Left ventricle myocardium inferior (tissue), 1 donor: ENCODE measurements at regions not wholly inside any gene's neighbourhood (a gene's known extent, or its start where the extent isn't known, plus 50 kb on each side); places are given as distances from the start of the nearest gene placed in this dataset.

Experiments used
- DNase-seq: peaks from one replicate; pipeline ENCODE4 v3.0.0-alpha.2; 2020
- H3K27ac ChIP-seq: fragments of 200-600 bp; replicated peaks from 2 replicates; pipeline ENCODE4 v1.8.0; 2021
- H3K27me3 ChIP-seq: fragments of 200-600 bp; 2 replicates; pipeline ENCODE4 v1.8.0; 2021; ENCODE audit warnings: low read depth
- H3K36me3 ChIP-seq: fragments of 200-600 bp; 2 replicates; pipeline ENCODE4 v1.8.0; 2021
- H3K4me1 ChIP-seq: fragments of 200-600 bp; 2 replicates; pipeline ENCODE4 v1.8.0; 2021
- H3K4me3 ChIP-seq: fragments of 200-600 bp; 2 replicates; pipeline ENCODE4 v1.8.0; 2021; ENCODE audit warnings: mild to moderate bottlenecking, moderate library complexity
- H3K9me3 ChIP-seq: fragments of 200-600 bp; replicated peaks from 2 replicates; pipeline ENCODE4 v1.8.0; 2021
- CTCF ChIP-seq: fragments of 200-600 bp; IDR thresholded peaks from 2 replicates; pipeline ENCODE4 v1.8.0; 2021; ENCODE audit warnings: antibody characterized with exemption, mild to moderate bottlenecking, borderline replicate concordance
- intact Hi-C: fragments of 100-400 bp; cut with micrococcal nuclease; formaldehyde crosslinking; loops from one replicate; pipeline ENCODE4 v1.11.0; 2022
- donor health status: DM: no; HTN: yes; CAD: no; lungs with severe emphysema.

DNA sequence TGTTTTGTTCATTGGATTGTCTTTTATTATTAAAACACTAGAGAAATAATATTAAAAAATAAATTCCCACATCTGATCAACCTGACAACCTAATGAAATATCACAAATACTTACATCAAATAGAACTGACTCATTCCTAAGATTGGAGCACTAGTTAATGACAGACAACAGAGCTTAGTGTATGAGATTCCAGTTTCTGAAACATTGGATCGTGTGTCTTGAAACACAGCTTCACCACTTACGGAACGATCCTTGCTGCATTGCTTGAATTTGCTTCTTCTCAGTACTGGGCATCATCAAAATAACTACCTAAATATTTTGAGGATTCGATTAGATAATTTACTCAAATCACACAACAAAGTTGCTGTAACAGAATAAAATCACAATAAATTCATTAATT, 667.2 kb upstream of the CDH18 start:
- no peak for TF ChIP-seq CTCF
- H3K27me3 ChIP-seq = no peaks in the 10 kb centered on the region
- no peak overlapping the region for H3K4me3 ChIP-seq
- no peak for DNase-seq
- H3K27ac ChIP-seq = no peak overlapping the region
- intact Hi-C loops = no loop called here
- H3K36me3 ChIP-seq = no peaks in the 10 kb centered on the region
- peaks cover 16% of the 10 kb centered on the region for H3K9me3 ChIP-seq
- no peaks in the 10 kb centered on the region for H3K4me1 ChIP-seq

DNA sequence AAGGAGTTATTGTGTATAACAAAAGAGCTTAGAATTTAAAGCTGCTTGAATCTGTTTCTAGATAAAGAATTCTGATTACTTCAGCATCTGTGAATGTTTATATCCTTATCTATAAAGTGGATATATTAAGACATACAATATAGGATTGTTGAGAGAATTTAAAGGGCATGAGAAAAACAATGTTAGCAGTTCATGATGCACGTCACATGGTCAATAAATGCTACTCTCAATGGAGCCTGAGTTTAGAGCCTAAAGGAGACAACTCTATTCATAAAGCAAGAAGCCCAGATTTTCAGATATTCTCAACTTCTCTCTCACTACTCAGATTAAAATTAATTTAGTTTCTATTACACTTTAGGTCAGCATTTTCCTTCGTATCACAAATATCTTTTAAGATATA, 666.7 kb upstream of the CDH18 start:
- no peak overlapping the region for H3K27ac ChIP-seq
- peaks cover 21% of the 10 kb centered on the region for H3K9me3 ChIP-seq
- TF ChIP-seq CTCF = no peak
- H3K4me3 ChIP-seq = no peak overlapping the region
- no peaks in the 10 kb centered on the region for H3K4me1 ChIP-seq
- intact Hi-C loops = no loop called here
- H3K27me3 ChIP-seq = no peaks in the 10 kb centered on the region
- DNase-seq = no peak
- H3K36me3 ChIP-seq = no peaks in the 10 kb centered on the region

DNA sequence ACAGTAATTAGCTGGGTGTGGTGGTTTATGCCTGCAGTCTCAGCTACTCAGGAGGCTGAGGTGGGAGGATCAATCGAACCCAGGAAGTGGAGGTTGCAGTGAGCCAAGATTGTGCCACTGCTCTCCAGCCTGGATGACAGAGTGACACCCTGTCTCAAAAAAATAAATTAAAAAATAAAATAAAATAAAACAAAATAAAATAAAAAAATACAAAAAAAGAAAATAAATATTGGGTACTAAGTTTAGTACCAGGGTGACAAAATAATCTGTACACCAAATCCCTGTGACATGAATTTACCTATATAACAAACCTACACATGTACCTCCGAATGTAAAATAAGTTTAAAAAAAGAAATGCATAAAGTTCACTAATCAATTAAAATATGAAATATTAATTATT, 666.0 kb upstream of the CDH18 start:
- H3K9me3 ChIP-seq = peaks cover 24% of the 10 kb centered on the region
- no peaks in the 10 kb centered on the region for H3K4me1 ChIP-seq
- H3K4me3 ChIP-seq = no peak overlapping the region
- H3K27ac ChIP-seq = no peak overlapping the region
- TF ChIP-seq CTCF = no peak
- intact Hi-C loops = no loop called here
- no peaks in the 10 kb centered on the region for H3K36me3 ChIP-seq
- H3K27me3 ChIP-seq = no peaks in the 10 kb centered on the region
- DNase-seq = no peak

- no peaks in the 10 kb centered on the region for H3K27me3 ChIP-seq
- DNase-seq = no peak
- TF ChIP-seq CTCF = no peak
- no peaks in the 10 kb centered on the region for H3K4me1 ChIP-seq
- H3K4me3 ChIP-seq = no peak overlapping the region
- no peak overlapping the region for H3K27ac ChIP-seq
- peaks cover 24% of the 10 kb centered on the region for H3K9me3 ChIP-seq
- no peaks in the 10 kb centered on the region for H3K36me3 ChIP-seq
- intact Hi-C loops = no loop called here
These were observed 662.0 kb upstream of the CDH18 start for GRCh38 chr5:20649966-20650365.

- no peak overlapping the region for H3K27ac ChIP-seq
- no peak for TF ChIP-seq CTCF
- no peaks in the 10 kb centered on the region for H3K4me1 ChIP-seq
- H3K36me3 ChIP-seq = no peaks in the 10 kb centered on the region
- DNase-seq = no peak
- H3K9me3 ChIP-seq = peaks cover 23% of the 10 kb centered on the region
- intact Hi-C loops = no loop called here
- H3K27me3 ChIP-seq = no peaks in the 10 kb centered on the region
- no peak overlapping the region for H3K4me3 ChIP-seq
These were observed 661.0 kb upstream of the CDH18 start for GRCh38 chr5:20648981-20649380.

- no peaks in the 10 kb centered on the region for H3K36me3 ChIP-seq
- no peak overlapping the region for H3K4me3 ChIP-seq
- H3K4me1 ChIP-seq = no peaks in the 10 kb centered on the region
- no peaks in the 10 kb centered on the region for H3K27me3 ChIP-seq
- H3K9me3 ChIP-seq = peaks cover 9% of the 10 kb centered on the region
- DNase-seq = no peak
- H3K27ac ChIP-seq = no peak overlapping the region
- intact Hi-C loops = no loop called here
- no peak for TF ChIP-seq CTCF
These were observed 648.7 kb upstream of the CDH18 start for GRCh38 chr5:20636686-20637085.
